GM23248 (cell line): ENCODE measurements at regions not wholly inside any gene's neighbourhood (a gene's known extent, or its start where the extent isn't known, plus 50 kb on each side); places are given as distances from the start of the nearest gene placed in this dataset.

Experiments used
- EZH2 ChIP-seq: fragments of 200-600 bp; sonication (generic); IDR thresholded peaks from 2 replicates; pipeline ENCODE4 v1.6.1; 2018; ENCODE audit warnings: antibody characterized with exemption, mild to moderate bottlenecking; ENCODE audit not compliant: insufficient read depth, poor library complexity, severe bottlenecking
- EZH2phosphoT487 ChIP-seq: fragments of 200-600 bp; sonication (generic); IDR thresholded peaks from 2 replicates; pipeline ENCODE4 v1.6.1; 2018; ENCODE audit warnings: antibody characterized with exemption, moderate library complexity, mild to moderate bottlenecking, low read depth; ENCODE audit not compliant: insufficient read depth

DNA sequence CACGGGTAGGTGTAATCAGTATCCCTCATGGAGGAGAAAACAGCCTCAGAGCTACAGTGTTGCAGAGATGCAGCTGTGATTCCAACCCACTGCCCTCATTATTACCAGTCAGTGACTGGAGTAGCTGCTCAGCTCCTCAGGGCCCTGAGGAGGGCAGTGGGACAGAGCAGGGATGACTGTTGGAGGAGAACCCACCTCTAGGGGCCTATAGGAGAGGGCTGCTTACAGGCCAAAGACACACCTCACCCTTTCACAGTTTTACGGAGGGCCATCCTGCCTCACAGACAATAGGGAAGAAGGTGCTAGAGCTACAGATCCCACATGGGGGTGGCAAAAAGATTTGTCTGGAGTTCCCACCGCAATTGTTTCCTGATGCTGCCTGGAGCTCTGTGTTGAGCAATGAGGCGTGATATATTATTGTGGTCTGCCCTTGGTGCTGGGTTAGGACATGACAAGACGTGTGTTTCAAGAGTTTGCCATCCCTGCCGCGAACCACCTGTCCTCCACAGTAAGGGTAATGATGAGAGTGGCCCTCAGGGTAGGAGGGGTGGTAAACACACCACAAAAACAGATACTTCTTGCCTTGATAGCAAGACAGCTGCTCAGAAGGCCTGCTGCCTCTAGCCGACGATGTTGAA, 140.5 kb upstream of the TPM1 start:
- no peak for TF ChIP-seq EZH2
- no peak for TF ChIP-seq EZH2phosphoT487
